Bronchial epithelial cell (primary cell): ENCODE measurements at regions not wholly inside any gene's neighbourhood (a gene's known extent, or its start where the extent isn't known, plus 50 kb on each side); places are given as distances from the start of the nearest gene placed in this dataset.

Experiments used
- DNase-seq: peaks from one replicate; pipeline ENCODE4 v3.0.0-alpha.2; 2010; ENCODE audit warnings: low read depth
- FAIRE-seq: peaks from 2 replicates; lab custom pipeline; 2011; peaks lifted over from hg19 to GRCh38; lab: Jason Lieb, UNC
- H3K27me3 ChIP-seq: 2 replicates; pipeline ENCODE4 v1.5.1; 2011; ENCODE audit warnings: low read length; ENCODE audit not compliant: control insufficient read depth, insufficient read depth
- H3K36me3 ChIP-seq: 2 replicates; pipeline ENCODE4 v1.5.1; 2011; ENCODE audit warnings: low read length; ENCODE audit not compliant: control insufficient read depth, insufficient read depth
- H3K4me3 ChIP-seq: 2 replicates; pipeline ENCODE4 v1.5.1; 2011; ENCODE audit warnings: mild to moderate bottlenecking, low read depth, low read length, control low read depth
- TF ChIP-seq, protein P1 (sequence below): IDR thresholded peaks from 2 replicates; pipeline ENCODE4 v1.5.1; 2011; ENCODE audit warnings: mild to moderate bottlenecking, moderate library complexity, low read length, control low read depth, inconsistent platforms; ENCODE audit not compliant: insufficient read depth, severe bottlenecking

DNA sequence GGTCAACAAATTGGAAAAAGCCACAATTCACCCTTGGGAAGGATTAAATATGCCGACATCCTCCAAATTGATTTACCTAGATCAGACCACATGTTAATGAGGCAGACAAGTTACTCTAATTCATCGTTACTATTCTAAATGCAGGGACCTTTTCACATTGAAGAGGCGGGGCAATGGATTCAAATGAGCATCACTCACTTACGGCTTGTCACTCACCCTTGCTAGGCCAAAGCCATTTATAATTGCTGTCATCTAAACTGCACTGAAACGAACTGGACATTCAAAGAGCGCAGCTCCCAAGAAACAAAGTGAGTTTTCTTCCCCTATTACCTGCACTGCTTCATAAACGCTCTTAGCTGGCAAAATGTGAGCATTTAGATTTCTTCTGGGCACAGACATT lies 313.9 kb downstream of the WDR72 start:
- Histone ChIP-seq H3K36me3 (no peaks in the 10 kb centered on the region), H3K27me3 (no peaks in the 10 kb centered on the region), H3K4me3 (no peak overlapping the region)
- DNase-seq (no peak), FAIRE-seq (no peak)
- TF ChIP-seq, protein P1, sequence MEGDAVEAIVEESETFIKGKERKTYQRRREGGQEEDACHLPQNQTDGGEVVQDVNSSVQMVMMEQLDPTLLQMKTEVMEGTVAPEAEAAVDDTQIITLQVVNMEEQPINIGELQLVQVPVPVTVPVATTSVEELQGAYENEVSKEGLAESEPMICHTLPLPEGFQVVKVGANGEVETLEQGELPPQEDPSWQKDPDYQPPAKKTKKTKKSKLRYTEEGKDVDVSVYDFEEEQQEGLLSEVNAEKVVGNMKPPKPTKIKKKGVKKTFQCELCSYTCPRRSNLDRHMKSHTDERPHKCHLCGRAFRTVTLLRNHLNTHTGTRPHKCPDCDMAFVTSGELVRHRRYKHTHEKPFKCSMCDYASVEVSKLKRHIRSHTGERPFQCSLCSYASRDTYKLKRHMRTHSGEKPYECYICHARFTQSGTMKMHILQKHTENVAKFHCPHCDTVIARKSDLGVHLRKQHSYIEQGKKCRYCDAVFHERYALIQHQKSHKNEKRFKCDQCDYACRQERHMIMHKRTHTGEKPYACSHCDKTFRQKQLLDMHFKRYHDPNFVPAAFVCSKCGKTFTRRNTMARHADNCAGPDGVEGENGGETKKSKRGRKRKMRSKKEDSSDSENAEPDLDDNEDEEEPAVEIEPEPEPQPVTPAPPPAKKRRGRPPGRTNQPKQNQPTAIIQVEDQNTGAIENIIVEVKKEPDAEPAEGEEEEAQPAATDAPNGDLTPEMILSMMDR: no peak

DNA sequence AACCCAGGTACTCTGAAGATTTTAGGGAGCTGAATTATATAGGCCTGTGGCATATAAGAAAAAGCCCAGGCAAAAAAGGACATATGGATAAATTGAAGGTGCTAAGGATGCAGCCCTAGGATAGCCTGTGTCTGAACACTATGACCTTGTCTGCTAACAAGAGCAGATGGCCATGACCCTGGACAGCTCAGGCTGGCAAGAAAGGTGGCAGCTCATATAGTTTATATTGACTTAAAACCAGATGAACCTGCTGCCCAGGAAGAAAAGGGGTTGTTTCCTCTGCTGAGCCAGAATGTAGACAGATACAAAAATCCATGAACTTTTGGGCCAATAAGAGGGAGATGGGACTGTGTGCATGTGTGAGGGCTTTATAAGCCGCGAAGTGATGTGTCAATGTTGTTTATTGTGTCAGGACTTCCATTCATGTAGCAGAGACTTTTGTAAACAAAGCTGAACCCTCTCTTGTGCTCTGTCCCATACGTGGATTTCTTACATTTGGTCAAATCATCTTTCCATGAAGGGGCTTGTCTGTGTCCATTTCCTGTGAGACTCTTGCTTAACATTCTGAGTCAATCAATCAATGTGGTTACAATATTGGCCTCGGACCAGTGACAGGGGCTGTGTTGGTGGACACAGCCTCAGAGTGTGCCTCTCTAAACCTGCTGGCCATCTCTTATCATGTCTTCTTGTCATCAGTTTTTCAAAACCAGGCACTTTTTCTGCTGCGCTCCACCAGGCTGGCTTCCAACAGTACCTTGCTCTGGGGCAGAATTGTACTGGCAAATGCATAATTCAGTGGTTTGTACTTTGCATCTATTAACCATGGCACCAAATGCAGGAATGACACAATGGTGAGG lies 321.2 kb downstream of the WDR72 start:
- TF ChIP-seq, protein P1: no peak
- Histone ChIP-seq H3K36me3 (no peaks in the 10 kb centered on the region), H3K4me3 (no peak overlapping the region), H3K27me3 (no peaks in the 10 kb centered on the region)
- FAIRE-seq (no peak), DNase-seq (no peak)

GRCh38 chr15:53437366-53437765 lies 322.1 kb downstream of the WDR72 start:
- TF ChIP-seq, protein P1: no peak
- H3K36me3 ChIP-seq: no peaks in the 10 kb centered on the region
- DNase-seq: no peak

GRCh38 chr15:53434174-53434678 lies 325.2 kb downstream of the WDR72 start:
- FAIRE-seq: no peak
- TF ChIP-seq, protein P1: no peak

More at GRCh38 chr15:53437366-53437765, 322.1 kb downstream of the WDR72 start:
- FAIRE-seq: peak; percentile 18
- Histone ChIP-seq H3K4me3 (no peak overlapping the region), H3K27me3 (no peaks in the 10 kb centered on the region)

DNA sequence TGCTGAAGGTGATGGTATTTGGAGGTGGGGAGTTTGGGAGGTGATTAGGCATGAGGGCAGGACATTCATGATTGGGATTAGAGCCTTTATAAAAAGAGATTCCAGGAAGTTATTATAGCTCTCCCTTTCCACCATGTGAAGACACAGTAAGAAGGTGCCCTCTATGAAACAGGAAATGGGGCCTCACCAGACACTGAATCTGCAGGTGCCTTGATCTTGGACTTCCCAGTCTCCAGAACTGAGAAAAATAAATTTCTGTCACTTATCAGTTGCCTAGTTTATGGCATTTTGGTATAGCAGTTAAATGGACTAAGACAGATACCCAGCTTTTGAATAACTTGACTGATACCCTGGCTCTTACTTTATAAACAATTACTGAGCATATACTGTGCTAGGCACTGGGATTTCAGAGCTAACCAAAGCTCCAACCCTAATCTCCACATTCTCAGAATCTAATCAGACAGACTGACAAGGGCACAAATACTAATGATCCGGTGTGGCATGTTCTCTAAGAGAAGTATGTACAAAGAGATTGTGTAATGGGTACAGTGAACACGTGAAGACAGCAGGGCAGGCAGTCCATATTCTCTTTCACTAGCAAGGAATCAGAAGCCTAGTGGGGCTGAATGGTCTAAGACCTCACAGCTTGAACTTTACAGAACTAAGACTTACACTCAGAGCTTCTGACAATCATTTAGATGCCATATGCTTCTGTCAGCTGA lies 343.1 kb downstream of the WDR72 start:
- Histone ChIP-seq H3K4me3 (no peak overlapping the region), H3K36me3 (no peaks in the 10 kb centered on the region), H3K27me3 (no peaks in the 10 kb centered on the region)
- FAIRE-seq (no peak), DNase-seq (no peak)
- TF ChIP-seq, protein P1: no peak

More at GRCh38 chr15:53434174-53434678, 325.2 kb downstream of the WDR72 start:
- no peak for DNase-seq
- no peaks in the 10 kb centered on the region for H3K27me3 ChIP-seq
- H3K36me3 ChIP-seq: no peaks in the 10 kb centered on the region
- H3K4me3 ChIP-seq: no peak overlapping the region
